ENCODE measurements at regions not wholly inside any gene's neighbourhood (a gene's known extent, or its start where the extent isn't known, plus 50 kb on each side); places are given as distances from the start of the nearest gene placed in this dataset.

DNA sequence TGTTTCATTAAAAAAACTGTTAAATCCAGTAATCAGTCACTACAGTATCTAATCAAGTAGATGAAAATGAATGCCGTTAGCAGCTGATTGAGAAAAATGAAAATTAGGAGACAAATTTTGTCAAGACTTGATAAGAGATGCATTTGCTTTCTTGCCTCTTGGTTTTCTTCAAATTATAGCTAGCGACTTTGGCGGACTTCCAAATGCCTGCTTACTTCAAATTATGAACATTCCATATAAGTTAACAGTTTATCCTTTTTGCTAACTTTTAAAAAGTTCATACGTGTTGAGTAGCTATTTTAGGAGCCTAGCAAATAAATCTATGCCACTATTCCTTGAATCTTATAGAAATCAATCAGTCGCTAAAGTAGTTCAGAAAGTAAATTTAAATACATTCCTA is 58.8 kb downstream of the PPP4R3C start:
- Histone ChIP-seq H3K27ac (no peak overlapping the region), H3K4me3 (no peak overlapping the region), H3K36me3 (no peaks in the 10 kb centered on the region), H3K27me3 (no peaks in the 10 kb centered on the region), H3K4me1 (no peaks in the 10 kb centered on the region), H3K9me3 (no peaks in the 10 kb centered on the region)
- intact Hi-C loops (cut with DNase I; ENCODE audit: low total_unique reads): no loop called here
- no peak for TF ChIP-seq POLR2AphosphoS5 (IDR thresholded peaks at IDR 0.05)
- no peak for TF ChIP-seq EP300 (IDR thresholded peaks at IDR 0.05)
- TF ChIP-seq, protein P1, sequence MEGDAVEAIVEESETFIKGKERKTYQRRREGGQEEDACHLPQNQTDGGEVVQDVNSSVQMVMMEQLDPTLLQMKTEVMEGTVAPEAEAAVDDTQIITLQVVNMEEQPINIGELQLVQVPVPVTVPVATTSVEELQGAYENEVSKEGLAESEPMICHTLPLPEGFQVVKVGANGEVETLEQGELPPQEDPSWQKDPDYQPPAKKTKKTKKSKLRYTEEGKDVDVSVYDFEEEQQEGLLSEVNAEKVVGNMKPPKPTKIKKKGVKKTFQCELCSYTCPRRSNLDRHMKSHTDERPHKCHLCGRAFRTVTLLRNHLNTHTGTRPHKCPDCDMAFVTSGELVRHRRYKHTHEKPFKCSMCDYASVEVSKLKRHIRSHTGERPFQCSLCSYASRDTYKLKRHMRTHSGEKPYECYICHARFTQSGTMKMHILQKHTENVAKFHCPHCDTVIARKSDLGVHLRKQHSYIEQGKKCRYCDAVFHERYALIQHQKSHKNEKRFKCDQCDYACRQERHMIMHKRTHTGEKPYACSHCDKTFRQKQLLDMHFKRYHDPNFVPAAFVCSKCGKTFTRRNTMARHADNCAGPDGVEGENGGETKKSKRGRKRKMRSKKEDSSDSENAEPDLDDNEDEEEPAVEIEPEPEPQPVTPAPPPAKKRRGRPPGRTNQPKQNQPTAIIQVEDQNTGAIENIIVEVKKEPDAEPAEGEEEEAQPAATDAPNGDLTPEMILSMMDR (IDR thresholded peaks at IDR 0.05): no peak
- TF ChIP-seq POLR2A (IDR thresholded peaks at IDR 0.05): no peak
- DNase-seq: no peak
- 70 to 84% (median 79%) methylated on average over 5 of the region's 5 CpGs for WGBS, 5 donors

GRCh38 chrX:27399146-27399456 is 64.0 kb downstream of the PPP4R3C start:
- intact Hi-C loops (cut with DNase I; ENCODE audit: low total_unique reads): no loop called here
- DNase-seq: no peak
- Histone ChIP-seq H3K36me3 (no peaks in the 10 kb centered on the region), H3K4me1 (no peaks in the 10 kb centered on the region), H3K27ac (no peak overlapping the region), H3K27me3 (no peaks in the 10 kb centered on the region), H3K9me3 (no peaks in the 10 kb centered on the region), H3K4me3 (no peak overlapping the region)
- TF ChIP-seq EP300 (IDR thresholded peaks at IDR 0.05) (no peak), POLR2A (IDR thresholded peaks at IDR 0.05) (no peak), POLR2AphosphoS5 (IDR thresholded peaks at IDR 0.05) (no peak)
- TF ChIP-seq, protein P1 (IDR thresholded peaks at IDR 0.05): no peak

DNA sequence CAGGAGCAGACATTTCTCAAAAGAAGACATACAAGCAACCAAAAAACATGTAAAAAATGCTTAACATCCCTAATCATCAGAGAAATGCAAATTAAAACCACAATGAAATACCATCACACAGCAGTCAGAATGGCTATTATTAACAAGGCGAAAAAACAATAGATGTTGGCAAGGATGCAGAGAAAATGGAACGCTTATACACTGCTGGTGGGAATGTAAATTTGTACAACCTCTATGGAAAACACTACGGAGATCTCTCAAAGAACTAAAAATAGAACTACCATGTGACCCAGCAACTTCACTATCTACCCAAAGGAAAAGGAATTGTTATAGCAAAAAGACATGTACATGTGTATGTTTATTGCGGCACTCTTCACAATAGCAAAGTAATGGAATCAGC is 71.5 kb downstream of the PPP4R3C start:
- H3K27ac ChIP-seq: no peak overlapping the region
- no peaks in the 10 kb centered on the region for H3K27me3 ChIP-seq
- intact Hi-C loops (cut with DNase I; ENCODE audit: low total_unique reads): no loop called here
- TF ChIP-seq POLR2A (IDR thresholded peaks at IDR 0.05) (no peak), POLR2AphosphoS5 (IDR thresholded peaks at IDR 0.05) (no peak), EP300 (IDR thresholded peaks at IDR 0.05) (no peak)
- TF ChIP-seq, protein P1 (IDR thresholded peaks at IDR 0.05): no peak
- no peak for DNase-seq
- H3K4me3 ChIP-seq: no peak overlapping the region
- no peaks in the 10 kb centered on the region for H3K9me3 ChIP-seq
- WGBS, 5 donors: 55 to 65% (median 56%) methylated on average over 4 of the region's 4 CpGs
- no peaks in the 10 kb centered on the region for H3K36me3 ChIP-seq
- H3K4me1 ChIP-seq: no peaks in the 10 kb centered on the region

GRCh38 chrX:27381419-27381818 is 81.7 kb downstream of the PPP4R3C start:
- DNase-seq: no peak
- H3K4me3 ChIP-seq: no peak overlapping the region
- TF ChIP-seq POLR2A (IDR thresholded peaks at IDR 0.05) (no peak), POLR2AphosphoS5 (IDR thresholded peaks at IDR 0.05) (no peak)
- TF ChIP-seq, protein P1 (IDR thresholded peaks at IDR 0.05): no peak
- H3K27me3 ChIP-seq: peaks cover 0 to 8% (median 0%) of the 10 kb centered on the region in 3 donors
- intact Hi-C loops (cut with DNase I; ENCODE audit: low total_unique reads): no loop called here
- H3K36me3 ChIP-seq: no peaks in the 10 kb centered on the region
- no peaks in the 10 kb centered on the region for H3K4me1 ChIP-seq
- no peak overlapping the region for H3K27ac ChIP-seq
- 72 to 96% (median 90%) methylated on average over 3 to 11 of the region's 11 CpGs for WGBS, 5 donors
- H3K9me3 ChIP-seq: no peaks in the 10 kb centered on the region
